Subcutaneous abdominal adipose tissue (tissue), 5 donors: ENCODE measurements at regions not wholly inside any gene's neighbourhood (a gene's known extent, or its start where the extent isn't known, plus 50 kb on each side); places are given as distances from the start of the nearest gene placed in this dataset.

Experiments used
- H3K27ac ChIP-seq: one replicate; pipeline ENCODE4 v1.7.0; 2013; ENCODE audit warnings: low read depth, mild to moderate bottlenecking, inconsistent platforms, low read length, moderate library complexity
- H3K27me3 ChIP-seq, 5 donors: one replicate each; pipeline ENCODE4 v1.7.0; 2013; ENCODE audit warnings: low read length in 5 of 5, inconsistent platforms in 1 of 5; ENCODE audit not compliant: control insufficient read depth in 5 of 5, insufficient read depth in 4 of 5
- H3K36me3 ChIP-seq, 5 donors: one replicate each; pipeline ENCODE4 v1.7.0; 2013; ENCODE audit warnings: low read length in 5 of 5; ENCODE audit not compliant: control insufficient read depth in 5 of 5, insufficient read depth in 5 of 5
- H3K4me1 ChIP-seq, 5 donors: one replicate each; pipeline ENCODE4 v1.7.0; 2013; ENCODE audit warnings: low read length in 5 of 5, mild to moderate bottlenecking in 3 of 5, moderate library complexity in 1 of 5; ENCODE audit not compliant: control insufficient read depth in 5 of 5, insufficient read depth in 5 of 5
- H3K4me3 ChIP-seq, 5 donors: one replicate each; pipeline ENCODE4 v1.7.0; 2013; ENCODE audit warnings: low read length in 5 of 5, low read depth in 1 of 5
- H3K9ac ChIP-seq, 5 donors: one replicate each; pipeline ENCODE4 v1.7.0; 2013; ENCODE audit warnings: low read length in 5 of 5, mild to moderate bottlenecking in 4 of 5, moderate library complexity in 3 of 5
- H3K9me3 ChIP-seq, 5 donors: one replicate each; pipeline ENCODE4 v1.7.0; 2013; ENCODE audit warnings: low read length in 5 of 5; ENCODE audit not compliant: control insufficient read depth in 5 of 5
- donor health status: healthy.
- donor health status: healthy.
- donor health status: healthy.
- donor health status: healthy.
- donor health status: healthy.

- H3K4me1 ChIP-seq = no peaks in the 10 kb centered on the region
- H3K36me3 ChIP-seq = no peaks in the 10 kb centered on the region
- peaks cover 21 to 50% (median 48%) of the 10 kb centered on the region in 5 donors for H3K27me3 ChIP-seq
- no peak overlapping the region for H3K27ac ChIP-seq
- peaks cover 0 to 6% (median 0%) of the 10 kb centered on the region in 5 donors for H3K9me3 ChIP-seq
- no peak overlapping the region for H3K9ac ChIP-seq
- H3K4me3 ChIP-seq = no peak overlapping the region
These were observed 260.3 kb downstream of the RBFOX3 start for GRCh38 chr17:79350533-79350932.

- Histone ChIP-seq H3K27me3 (peaks cover 18 to 47% (median 41%) of the 10 kb centered on the region in 5 donors), H3K27ac (no peak overlapping the region), H3K4me3 (no peak overlapping the region), H3K4me1 (no peaks in the 10 kb centered on the region), H3K9me3 (peaks cover 0 to 9% (median 7%) of the 10 kb centered on the region in 5 donors), H3K36me3 (no peaks in the 10 kb centered on the region), H3K9ac (no peak overlapping the region)
These were observed 261.1 kb downstream of the RBFOX3 start for GRCh38 chr17:79349506-79350400.

- Histone ChIP-seq H3K9me3 (peaks cover 0 to 9% (median 5%) of the 10 kb centered on the region in 5 donors), H3K36me3 (no peaks in the 10 kb centered on the region), H3K27me3 (peaks cover 0 to 25% (median 10%) of the 10 kb centered on the region in 5 donors), H3K4me3 (no peak overlapping the region), H3K4me1 (peaks cover 0 to 17% (median 0%) of the 10 kb centered on the region in 5 donors), H3K27ac (no peak overlapping the region), H3K9ac (no peak overlapping the region)
These were observed 267.8 kb downstream of the ENGASE start for GRCh38 chr17:79342376-79342775.

GRCh38 chr17:79341816-79342215 lies 267.2 kb downstream of the ENGASE start:
- no peaks in the 10 kb centered on the region for H3K36me3 ChIP-seq
- H3K27ac ChIP-seq = no peak overlapping the region
- no peak overlapping the region for H3K9ac ChIP-seq
- peaks cover 0 to 9% (median 5%) of the 10 kb centered on the region in 5 donors for H3K9me3 ChIP-seq
- H3K27me3 ChIP-seq = peaks cover 0 to 29% (median 13%) of the 10 kb centered on the region in 5 donors
- no peak overlapping the region for H3K4me3 ChIP-seq
- peaks cover 0 to 17% (median 0%) of the 10 kb centered on the region in 5 donors for H3K4me1 ChIP-seq

- Histone ChIP-seq H3K27ac (no peak overlapping the region), H3K4me3 (no peak overlapping the region), H3K9me3 (peaks cover 0 to 9% (median 5%) of the 10 kb centered on the region in 5 donors), H3K36me3 (no peaks in the 10 kb centered on the region), H3K9ac (no peak overlapping the region), H3K4me1 (peaks cover 0 to 17% (median 0%) of the 10 kb centered on the region in 5 donors), H3K27me3 (peaks cover 0 to 29% (median 13%) of the 10 kb centered on the region in 5 donors)
These were observed 266.7 kb downstream of the ENGASE start for GRCh38 chr17:79341222-79341780.

GRCh38 chr17:79340333-79341221 lies 266.0 kb downstream of the ENGASE start:
- Histone ChIP-seq H3K27me3 (peaks cover 3 to 29% (median 13%) of the 10 kb centered on the region in 5 donors), H3K9me3 (peaks cover 0 to 9% (median 5%) of the 10 kb centered on the region in 5 donors)

GRCh38 chr17:79339321-79339720 lies 264.7 kb downstream of the ENGASE start:
- no peak overlapping the region for H3K4me3 ChIP-seq
- peaks cover 0 to 17% (median 0%) of the 10 kb centered on the region in 5 donors for H3K4me1 ChIP-seq
- H3K27ac ChIP-seq = no peak overlapping the region
- H3K36me3 ChIP-seq = no peaks in the 10 kb centered on the region
- peaks cover 5 to 29% (median 13%) of the 10 kb centered on the region in 5 donors for H3K27me3 ChIP-seq
- no peak overlapping the region for H3K9ac ChIP-seq
- no peaks in the 10 kb centered on the region for H3K9me3 ChIP-seq

More at GRCh38 chr17:79340333-79341221, 266.0 kb downstream of the ENGASE start:
- Histone ChIP-seq H3K27ac (no peak overlapping the region), H3K4me3 (no peak overlapping the region), H3K4me1 (peaks cover 0 to 17% (median 0%) of the 10 kb centered on the region in 5 donors), H3K36me3 (no peaks in the 10 kb centered on the region), H3K9ac (no peak overlapping the region)

GRCh38 chr17:79338604-79339003 lies 264.0 kb downstream of the ENGASE start:
- Histone ChIP-seq H3K36me3 (no peaks in the 10 kb centered on the region), H3K9me3 (no peaks in the 10 kb centered on the region), H3K27me3 (peaks cover 5 to 34% (median 13%) of the 10 kb centered on the region in 5 donors), H3K4me3 (no peak overlapping the region), H3K9ac (no peak overlapping the region), H3K4me1 (peaks cover 0 to 17% (median 0%) of the 10 kb centered on the region in 5 donors), H3K27ac (no peak overlapping the region)

GRCh38 chr17:79338152-79338551 lies 263.5 kb downstream of the ENGASE start:
- Histone ChIP-seq H3K27ac (no peak overlapping the region), H3K9me3 (no peaks in the 10 kb centered on the region), H3K27me3 (peaks cover 5 to 38% (median 13%) of the 10 kb centered on the region in 5 donors), H3K36me3 (no peaks in the 10 kb centered on the region), H3K9ac (no peak overlapping the region), H3K4me3 (no peak overlapping the region), H3K4me1 (peaks cover 0 to 17% (median 0%) of the 10 kb centered on the region in 5 donors)
